GM13977 (cell line): ENCODE measurements at regions not wholly inside any gene's neighbourhood (a gene's known extent, or its start where the extent isn't known, plus 50 kb on each side); places are given as distances from the start of the nearest gene placed in this dataset.

ENCODE experiments used
- DNase-seq: peaks from one replicate; pipeline ENCODE4 v3.0.0; 2012; ENCODE audit warnings: low spot score
- CTCF ChIP-seq: IDR thresholded peaks from 2 replicates; pipeline ENCODE4 v1.5.1; 2012; ENCODE audit warnings: mild to moderate bottlenecking, control low read depth; ENCODE audit not compliant: insufficient read depth; ENCODE audit errors: extremely low read depth, missing control alignments
- in situ Hi-C: fragments of 300-500 bp; cut with MboI; formaldehyde crosslinking; loops from one replicate; pipeline ENCODE4 v1.12.0; 2022; ENCODE audit warnings: low sequenced_read_pairs, low pct_unique_long_range_greater_than_20kb, mixed read lengths, inconsistent platforms; ENCODE audit not compliant: unreplicated experiment

- no peak for DNase-seq
- in situ Hi-C loops: no loop called here
- no peak for TF ChIP-seq CTCF
Observed at GRCh38 chrX:112577146-112577545, 102.6 kb downstream of the LHFPL1 start.

DNA sequence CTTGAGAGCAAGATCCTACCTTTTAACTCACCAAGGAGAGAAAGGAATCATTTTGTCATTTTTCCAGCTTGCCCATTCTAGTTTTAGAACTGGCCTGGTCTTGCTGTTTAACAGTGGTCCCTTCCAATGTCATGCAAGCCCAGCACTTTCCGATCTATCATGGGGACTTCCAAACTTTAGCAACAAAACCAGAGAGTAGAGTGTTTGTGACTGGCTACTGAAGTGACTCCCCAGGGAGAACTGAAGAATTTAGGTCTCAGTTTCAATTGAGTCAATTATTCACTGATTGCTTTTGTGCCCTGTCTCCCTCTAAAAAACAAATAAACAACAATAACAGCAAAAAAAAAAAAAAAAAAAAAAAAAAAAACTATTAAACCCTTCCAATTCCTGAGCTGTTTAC is 108.3 kb downstream of the LHFPL1 start:
- DNase-seq: no peak
- in situ Hi-C loops: no loop called here
- TF ChIP-seq CTCF: no peak

DNA sequence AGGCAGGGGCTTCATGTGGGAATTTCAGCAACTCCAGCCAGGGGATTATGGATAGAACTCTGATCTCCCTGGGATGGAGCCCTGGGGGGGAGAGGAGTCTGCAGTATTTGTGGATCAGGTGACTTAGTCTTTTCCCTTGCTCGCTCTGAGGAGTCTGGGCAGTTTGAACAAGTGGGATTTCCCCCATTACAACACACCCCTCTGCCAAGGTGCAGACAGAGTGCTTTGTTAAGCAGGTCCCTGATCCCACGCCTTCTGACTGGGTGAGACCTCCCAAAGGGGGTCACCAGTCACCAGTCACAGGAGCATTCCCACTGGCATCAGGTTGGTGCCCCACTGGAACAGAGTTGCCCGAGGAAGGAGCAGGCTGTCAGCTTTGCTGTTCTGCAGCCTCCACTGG is 123.9 kb downstream of the LHFPL1 start:
- no peak for TF ChIP-seq CTCF
- in situ Hi-C loops: no loop called here
- DNase-seq: no peak

GRCh38 chrX:112545051-112545450 is 134.7 kb downstream of the LHFPL1 start:
- in situ Hi-C loops: no loop called here
- no peak for DNase-seq
- no peak for TF ChIP-seq CTCF

GRCh38 chrX:112536544-112536943 is 143.2 kb downstream of the LHFPL1 start:
- TF ChIP-seq CTCF: no peak
- in situ Hi-C loops: no loop called here
- no peak for DNase-seq

- no peak for DNase-seq
- in situ Hi-C loops: no loop called here
- no peak for TF ChIP-seq CTCF
Observed at GRCh38 chrX:112527903-112528302, 151.8 kb downstream of the LHFPL1 start.

DNA sequence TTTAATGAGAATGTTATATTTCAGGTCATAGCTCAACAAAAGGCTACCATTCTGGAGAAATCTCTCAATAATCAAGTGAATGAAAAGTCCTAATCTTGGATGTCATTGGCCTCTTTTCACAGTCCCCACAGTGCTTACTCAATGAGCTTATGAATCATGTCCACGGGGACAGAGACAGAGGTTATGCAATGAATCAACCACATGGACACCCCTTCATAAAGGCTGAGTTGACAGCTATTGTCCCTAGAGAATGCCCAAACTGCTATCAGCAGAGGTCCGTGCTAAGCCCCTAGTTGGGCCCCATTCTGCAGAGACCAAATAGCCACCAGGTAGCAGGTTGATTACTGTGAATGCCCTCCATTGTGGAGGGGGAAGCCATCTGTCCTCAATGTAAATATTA is 158.1 kb downstream of the LHFPL1 start:
- TF ChIP-seq CTCF: no peak
- in situ Hi-C loops: no loop called here
- DNase-seq: no peak
